Loucy (cell line): ENCODE measurements at regions not wholly inside any gene's neighbourhood (a gene's known extent, or its start where the extent isn't known, plus 50 kb on each side); places are given as distances from the start of the nearest gene placed in this dataset.

Experiments
- H2AFZ ChIP-seq: fragments of 200-600 bp; sonication (generic); 2 replicates; pipeline ENCODE4 v1.6.0; 2016; ENCODE audit warnings: antibody characterized with exemption, mild to moderate bottlenecking, low read length, moderate library complexity
- H3F3A ChIP-seq: fragments of 200-600 bp; 2 replicates; pipeline ENCODE4 v1.6.0; 2016; ENCODE audit warnings: antibody characterized with exemption, low read depth, mild to moderate bottlenecking
- H3K27me3 ChIP-seq: fragments of 200-600 bp; sonication (generic); 2 replicates; pipeline ENCODE4 v1.6.1; 2014; ENCODE audit warnings: low read length, mild to moderate bottlenecking; ENCODE audit not compliant: insufficient read depth, poor library complexity, severe bottlenecking
- H3K36me3 ChIP-seq: fragments of 200-600 bp; sonication (generic); 2 replicates; pipeline ENCODE4 v1.6.1; 2016; ENCODE audit warnings: low read length; ENCODE audit not compliant: insufficient read depth
- H3K4me1 ChIP-seq: fragments of 200-600 bp; sonication (generic); 2 replicates; pipeline ENCODE4 v1.5.1; 2014; ENCODE audit warnings: low read length, mild to moderate bottlenecking; ENCODE audit not compliant: insufficient read depth, poor library complexity, severe bottlenecking
- H3K4me2 ChIP-seq: fragments of 200-600 bp; sonication (generic); 2 replicates; pipeline ENCODE4 v1.6.0; 2014; ENCODE audit warnings: antibody characterized with exemption, low read length, low read depth, mild to moderate bottlenecking; ENCODE audit not compliant: poor library complexity, severe bottlenecking
- H3K4me3 ChIP-seq: fragments of 200-600 bp; sonication (generic); 2 replicates; pipeline ENCODE4 v1.5.1; 2014; ENCODE audit warnings: low read length, mild to moderate bottlenecking, mixed read lengths; ENCODE audit not compliant: poor library complexity, severe bottlenecking
- H3K79me2 ChIP-seq: fragments of 200-600 bp; sonication (generic); 2 replicates; pipeline ENCODE4 v1.6.1; 2014; ENCODE audit warnings: low read length; ENCODE audit not compliant: insufficient read depth
- H3K9ac ChIP-seq: fragments of 200-600 bp; sonication (generic); 2 replicates; pipeline ENCODE4 v1.6.0; 2014; ENCODE audit warnings: mild to moderate bottlenecking, low read depth, low read length, moderate library complexity; ENCODE audit not compliant: poor library complexity, severe bottlenecking
- H3K9me2 ChIP-seq: fragments of 200-600 bp; sonication (generic); replicated peaks from 2 replicates; pipeline ENCODE4 v1.6.1; 2016; ENCODE audit warnings: low read depth, low read length, mixed read lengths
- H3K9me3 ChIP-seq: fragments of 200-600 bp; sonication (generic); 2 replicates; pipeline ENCODE4 v1.6.1; 2014; ENCODE audit warnings: mild to moderate bottlenecking, antibody characterized with exemption, low read length, low read depth; ENCODE audit not compliant: insufficient read depth
- H4K20me1 ChIP-seq: fragments of 200-600 bp; sonication (generic); 2 replicates; pipeline ENCODE4 v1.6.0; 2014; ENCODE audit warnings: antibody characterized with exemption, low read length, mild to moderate bottlenecking; ENCODE audit not compliant: insufficient read depth, poor library complexity, severe bottlenecking
- EZH2phosphoT487 ChIP-seq: fragments of 200-600 bp; IDR thresholded peaks from 2 replicates; pipeline ENCODE4 v1.6.1; 2018; ENCODE audit warnings: antibody characterized with exemption, mild to moderate bottlenecking, moderate library complexity, borderline replicate concordance
- TF ChIP-seq, protein P1 (sequence below): fragments of 200-600 bp; sonication (generic); conservative IDR thresholded peaks from 2 replicates; pipeline ENCODE4 v1.5.1; 2014; ENCODE audit warnings: mild to moderate bottlenecking, antibody characterized with exemption, low read length

DNA sequence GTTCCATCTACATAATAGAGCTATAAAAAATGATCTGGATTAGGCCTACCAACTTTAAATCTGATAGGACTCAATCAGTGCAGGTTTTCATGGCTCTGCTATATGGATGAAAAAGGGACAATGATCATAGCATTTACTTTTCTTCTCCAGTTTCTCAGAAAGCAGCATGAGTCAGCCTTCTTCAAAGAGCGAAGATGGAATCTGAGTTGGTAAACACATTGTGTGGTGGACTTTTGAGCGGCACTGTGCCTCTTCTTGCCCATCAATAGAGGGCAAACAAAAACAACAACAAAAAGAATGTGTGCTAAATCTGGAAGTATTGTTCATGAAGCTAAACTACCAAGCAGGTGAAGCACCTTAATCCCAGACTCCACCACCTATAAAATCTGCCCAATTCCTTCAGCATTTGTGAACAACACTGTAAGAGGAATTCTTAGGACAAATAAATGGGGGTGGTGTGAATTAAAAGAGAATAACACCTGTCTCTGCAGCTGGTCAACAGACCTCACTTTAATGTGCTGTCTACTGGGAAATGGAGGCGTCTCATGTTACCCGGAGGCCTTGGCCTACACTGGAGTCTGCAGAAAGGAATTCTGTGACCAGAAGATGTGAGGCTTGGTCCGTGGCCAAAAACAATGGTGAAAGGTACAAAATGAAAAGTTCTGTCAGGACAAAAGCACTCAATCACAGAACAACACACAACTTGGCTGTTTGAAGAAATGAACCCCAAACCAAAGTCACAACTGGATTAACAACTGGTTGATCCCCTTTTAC is 609.0 kb downstream of the IRS1 start:
- H3K4me2 ChIP-seq: no peak overlapping the region
- TF ChIP-seq, protein P1, sequence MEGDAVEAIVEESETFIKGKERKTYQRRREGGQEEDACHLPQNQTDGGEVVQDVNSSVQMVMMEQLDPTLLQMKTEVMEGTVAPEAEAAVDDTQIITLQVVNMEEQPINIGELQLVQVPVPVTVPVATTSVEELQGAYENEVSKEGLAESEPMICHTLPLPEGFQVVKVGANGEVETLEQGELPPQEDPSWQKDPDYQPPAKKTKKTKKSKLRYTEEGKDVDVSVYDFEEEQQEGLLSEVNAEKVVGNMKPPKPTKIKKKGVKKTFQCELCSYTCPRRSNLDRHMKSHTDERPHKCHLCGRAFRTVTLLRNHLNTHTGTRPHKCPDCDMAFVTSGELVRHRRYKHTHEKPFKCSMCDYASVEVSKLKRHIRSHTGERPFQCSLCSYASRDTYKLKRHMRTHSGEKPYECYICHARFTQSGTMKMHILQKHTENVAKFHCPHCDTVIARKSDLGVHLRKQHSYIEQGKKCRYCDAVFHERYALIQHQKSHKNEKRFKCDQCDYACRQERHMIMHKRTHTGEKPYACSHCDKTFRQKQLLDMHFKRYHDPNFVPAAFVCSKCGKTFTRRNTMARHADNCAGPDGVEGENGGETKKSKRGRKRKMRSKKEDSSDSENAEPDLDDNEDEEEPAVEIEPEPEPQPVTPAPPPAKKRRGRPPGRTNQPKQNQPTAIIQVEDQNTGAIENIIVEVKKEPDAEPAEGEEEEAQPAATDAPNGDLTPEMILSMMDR: no peak
- no peak for TF ChIP-seq EZH2phosphoT487
- H3K79me2 ChIP-seq: no peaks in the 10 kb centered on the region
- no peak overlapping the region for H3K4me3 ChIP-seq
- no peaks in the 10 kb centered on the region for H3K4me1 ChIP-seq
- H3K9me3 ChIP-seq: no peaks in the 10 kb centered on the region
- no peaks in the 10 kb centered on the region for H4K20me1 ChIP-seq
- H3K36me3 ChIP-seq: no peaks in the 10 kb centered on the region
- no peaks in the 10 kb centered on the region for H3K9me2 ChIP-seq
- no peak overlapping the region for H2AFZ ChIP-seq
- H3K9ac ChIP-seq: no peak overlapping the region
- no peaks in the 10 kb centered on the region for H3K27me3 ChIP-seq
- H3F3A ChIP-seq: no peaks in the 10 kb centered on the region

DNA sequence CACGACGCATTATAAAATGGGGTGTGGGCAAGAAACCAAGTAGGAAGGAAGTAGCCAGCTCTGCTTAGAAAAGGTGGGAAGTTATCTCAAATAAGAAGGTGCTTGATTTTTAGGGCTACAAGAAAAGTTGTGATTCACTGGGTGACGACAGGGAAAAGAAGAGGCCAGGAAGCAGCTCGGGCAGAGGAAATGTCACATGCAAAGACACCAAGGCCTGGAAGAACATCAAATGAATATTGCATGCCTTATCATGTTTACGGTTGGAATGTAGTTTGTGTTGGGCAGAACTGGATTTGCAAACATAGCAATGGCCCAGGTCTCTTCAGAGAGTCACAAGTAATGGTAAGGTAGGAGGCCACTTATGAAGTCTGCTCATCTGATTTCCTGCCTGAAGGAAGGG is 610.6 kb downstream of the IRS1 start:
- no peaks in the 10 kb centered on the region for H3K4me1 ChIP-seq
- TF ChIP-seq EZH2phosphoT487: no peak
- TF ChIP-seq, protein P1: no peak
- H3K4me3 ChIP-seq: no peak overlapping the region

DNA sequence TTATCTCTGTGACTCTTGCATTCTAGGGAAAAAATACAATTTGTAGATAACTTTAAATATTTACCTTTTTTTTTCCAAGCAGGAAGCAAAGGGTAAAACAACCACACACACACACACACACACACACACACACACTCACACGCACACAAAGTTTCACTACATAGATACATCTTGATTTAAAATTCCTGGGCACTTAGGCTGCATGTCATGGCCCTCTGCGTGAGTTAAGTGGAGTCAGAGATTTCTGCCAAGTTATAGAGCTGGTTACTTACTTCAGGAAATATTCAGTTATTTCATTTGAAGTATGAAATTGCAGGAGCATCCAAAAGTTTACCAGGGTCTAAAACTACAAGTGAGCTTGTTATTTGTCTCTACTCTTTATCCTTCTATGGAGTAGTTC is 612.0 kb downstream of the IRS1 start:
- Histone ChIP-seq H2AFZ (no peak overlapping the region), H3K4me3 (no peak overlapping the region), H3K9me2 (no peaks in the 10 kb centered on the region), H3K4me2 (no peak overlapping the region), H3K79me2 (no peaks in the 10 kb centered on the region), H3K9ac (no peak overlapping the region), H3K27me3 (no peaks in the 10 kb centered on the region), H3F3A (no peaks in the 10 kb centered on the region), H3K36me3 (no peaks in the 10 kb centered on the region), H3K4me1 (no peaks in the 10 kb centered on the region), H3K9me3 (no peaks in the 10 kb centered on the region), H4K20me1 (no peaks in the 10 kb centered on the region)
- no peak for TF ChIP-seq EZH2phosphoT487
- TF ChIP-seq, protein P1: no peak

More for the DNA sequence above, 610.6 kb downstream of the IRS1 start:
- Histone ChIP-seq H4K20me1 (no peaks in the 10 kb centered on the region), H3K4me2 (no peak overlapping the region), H3K79me2 (no peaks in the 10 kb centered on the region), H3K9me3 (no peaks in the 10 kb centered on the region), H3K9me2 (no peaks in the 10 kb centered on the region), H3K9ac (no peak overlapping the region), H3F3A (no peaks in the 10 kb centered on the region), H3K36me3 (no peaks in the 10 kb centered on the region), H3K27me3 (no peaks in the 10 kb centered on the region), H2AFZ (no peak overlapping the region)
